Osteoblast (primary cell): ENCODE measurements at regions not wholly inside any gene's neighbourhood (a gene's known extent, or its start where the extent isn't known, plus 50 kb on each side); places are given as distances from the start of the nearest gene placed in this dataset.

Source experiments
- DNase-seq: peaks from one replicate; pipeline ENCODE4 v3.0.0; 2011; ENCODE audit warnings: low spot score, mixed read lengths; ENCODE audit not compliant: insufficient read length; ENCODE audit errors: missing footprints
- H2AFZ ChIP-seq: 2 replicates; pipeline ENCODE4 v1.6.0; 2011; ENCODE audit warnings: mild to moderate bottlenecking, low read length
- H3K27ac ChIP-seq: 2 replicates; pipeline ENCODE4 v1.5.1; 2011; ENCODE audit warnings: mild to moderate bottlenecking, low read depth, low read length, moderate library complexity
- H3K27me3 ChIP-seq: 2 replicates; pipeline ENCODE4 v1.6.0; 2012; ENCODE audit warnings: mild to moderate bottlenecking, control low read depth, inconsistent platforms, low read length, moderate library complexity; ENCODE audit not compliant: insufficient read depth
- H3K36me3 ChIP-seq: 2 replicates; pipeline ENCODE4 v1.5.1; 2011; ENCODE audit warnings: mild to moderate bottlenecking, low read length, control low read depth, moderate library complexity; ENCODE audit not compliant: insufficient read depth
- H3K4me1 ChIP-seq: 2 replicates; pipeline ENCODE4 v1.5.1; 2011; ENCODE audit warnings: mild to moderate bottlenecking, low read length, control low read depth, moderate library complexity; ENCODE audit not compliant: insufficient read depth
- H3K4me2 ChIP-seq: 2 replicates; pipeline ENCODE4 v1.6.0; 2011; ENCODE audit warnings: mild to moderate bottlenecking, low read length; ENCODE audit not compliant: insufficient read depth
- H3K4me3 ChIP-seq: fragments of 200-600 bp; sonication (generic); 3 replicates; pipeline ENCODE4 v1.5.1; 2012; ENCODE audit warnings: mild to moderate bottlenecking, low read length, inconsistent platforms; ENCODE audit not compliant: insufficient read depth
- H3K79me2 ChIP-seq: 2 replicates; pipeline ENCODE4 v1.6.0; 2012; ENCODE audit warnings: mild to moderate bottlenecking, low read length, control low read depth, inconsistent platforms; ENCODE audit not compliant: insufficient read depth
- H3K9me3 ChIP-seq: 2 replicates; pipeline ENCODE4 v1.5.1; 2011; ENCODE audit warnings: low read depth, low read length, control low read depth
- H4K20me1 ChIP-seq: 2 replicates; pipeline ENCODE4 v1.6.0; 2012; ENCODE audit warnings: mild to moderate bottlenecking, low read length, control low read depth; ENCODE audit not compliant: insufficient read depth
- TF ChIP-seq, protein P1 (sequence below): IDR thresholded peaks from 2 replicates; pipeline ENCODE4 v1.5.1; 2011; ENCODE audit warnings: mild to moderate bottlenecking, low read depth, low read length, moderate library complexity; ENCODE audit errors: extremely low read depth

DNA sequence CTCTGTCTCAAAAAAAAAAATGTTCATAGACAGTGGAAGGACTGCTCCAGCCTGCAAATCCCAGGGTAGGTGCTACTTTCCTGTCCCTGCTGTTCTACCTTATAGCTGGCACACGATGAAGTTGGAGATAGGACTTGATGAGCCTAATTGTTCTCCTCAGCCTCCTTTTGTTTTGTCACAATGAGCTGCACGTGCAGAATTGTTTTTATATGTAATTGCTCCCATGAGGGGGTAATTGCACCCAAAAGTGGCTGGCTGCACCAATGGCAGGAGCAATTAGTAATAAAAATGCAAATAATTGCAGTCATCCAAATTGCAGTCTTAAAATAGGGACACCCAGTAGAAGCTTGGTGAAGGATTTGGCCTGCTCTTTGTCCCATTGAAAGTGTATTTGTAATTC is 63.0 kb upstream of the PFN2 start:
- no peaks in the 10 kb centered on the region for H3K9me3 ChIP-seq
- H4K20me1 ChIP-seq, result no peaks in the 10 kb centered on the region
- H2AFZ ChIP-seq, result no peak overlapping the region

DNA sequence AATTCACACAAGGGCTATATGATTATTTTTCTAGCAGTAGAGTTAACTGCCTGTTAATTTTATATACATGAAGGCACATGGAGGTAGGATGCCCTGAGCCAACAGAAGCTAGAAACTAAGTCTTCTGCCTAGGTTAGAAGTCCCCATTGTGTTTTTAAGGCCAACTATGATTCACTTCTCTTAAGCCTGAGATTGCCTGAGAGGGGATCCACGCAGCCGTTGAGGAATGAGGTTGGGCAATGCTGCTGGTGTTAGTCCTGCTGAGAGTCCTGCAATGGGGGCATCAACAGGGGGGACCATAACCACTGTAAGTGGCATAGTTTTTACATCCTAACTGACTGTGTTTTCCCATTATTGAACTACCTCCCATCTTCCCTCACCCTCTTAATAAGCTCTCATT is 60.1 kb upstream of the PFN2 start:
- TF ChIP-seq, protein P1, sequence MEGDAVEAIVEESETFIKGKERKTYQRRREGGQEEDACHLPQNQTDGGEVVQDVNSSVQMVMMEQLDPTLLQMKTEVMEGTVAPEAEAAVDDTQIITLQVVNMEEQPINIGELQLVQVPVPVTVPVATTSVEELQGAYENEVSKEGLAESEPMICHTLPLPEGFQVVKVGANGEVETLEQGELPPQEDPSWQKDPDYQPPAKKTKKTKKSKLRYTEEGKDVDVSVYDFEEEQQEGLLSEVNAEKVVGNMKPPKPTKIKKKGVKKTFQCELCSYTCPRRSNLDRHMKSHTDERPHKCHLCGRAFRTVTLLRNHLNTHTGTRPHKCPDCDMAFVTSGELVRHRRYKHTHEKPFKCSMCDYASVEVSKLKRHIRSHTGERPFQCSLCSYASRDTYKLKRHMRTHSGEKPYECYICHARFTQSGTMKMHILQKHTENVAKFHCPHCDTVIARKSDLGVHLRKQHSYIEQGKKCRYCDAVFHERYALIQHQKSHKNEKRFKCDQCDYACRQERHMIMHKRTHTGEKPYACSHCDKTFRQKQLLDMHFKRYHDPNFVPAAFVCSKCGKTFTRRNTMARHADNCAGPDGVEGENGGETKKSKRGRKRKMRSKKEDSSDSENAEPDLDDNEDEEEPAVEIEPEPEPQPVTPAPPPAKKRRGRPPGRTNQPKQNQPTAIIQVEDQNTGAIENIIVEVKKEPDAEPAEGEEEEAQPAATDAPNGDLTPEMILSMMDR, result no peak
- H3K4me3 ChIP-seq, result no peak overlapping the region
- no peaks in the 10 kb centered on the region for H3K9me3 ChIP-seq
- no peak overlapping the region for H3K27ac ChIP-seq
- no peaks in the 10 kb centered on the region for H3K79me2 ChIP-seq
- H3K36me3 ChIP-seq, result no peaks in the 10 kb centered on the region
- no peaks in the 10 kb centered on the region for H3K4me1 ChIP-seq
- DNase-seq, result no peak
- no peaks in the 10 kb centered on the region for H4K20me1 ChIP-seq
- H3K4me2 ChIP-seq, result no peak overlapping the region
- no peaks in the 10 kb centered on the region for H3K27me3 ChIP-seq
- no peak overlapping the region for H2AFZ ChIP-seq

More for the DNA sequence above, 63.0 kb upstream of the PFN2 start:
- Histone ChIP-seq H3K4me2 (no peak overlapping the region), H3K27ac (no peak overlapping the region), H3K36me3 (no peaks in the 10 kb centered on the region), H3K4me1 (no peaks in the 10 kb centered on the region), H3K27me3 (no peaks in the 10 kb centered on the region), H3K79me2 (no peaks in the 10 kb centered on the region), H3K4me3 (no peak overlapping the region)
- TF ChIP-seq, protein P1, result no peak
- no peak for DNase-seq

DNA sequence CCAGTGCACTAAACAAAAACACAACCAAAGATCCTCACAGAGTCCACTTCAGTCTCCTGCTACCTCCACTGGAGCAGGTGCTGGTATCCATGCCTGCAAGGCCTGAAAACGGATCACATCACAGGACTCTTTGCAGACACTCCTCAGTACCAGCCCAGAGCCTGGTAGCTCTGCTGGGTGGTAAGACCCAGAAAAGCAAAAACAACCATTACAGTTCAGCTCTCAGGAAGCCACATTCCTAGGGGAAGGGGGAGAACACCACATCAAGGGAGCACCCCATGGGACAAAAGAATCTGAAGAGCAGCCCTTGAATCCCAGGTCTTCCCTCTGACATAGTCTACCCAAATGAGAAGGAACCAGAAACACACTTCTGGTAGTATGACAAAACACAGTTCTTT is 52.5 kb upstream of the PFN2 start:
- no peak for DNase-seq
- H3K27me3 ChIP-seq, result no peaks in the 10 kb centered on the region
- H3K4me1 ChIP-seq, result peaks cover 21% of the 10 kb centered on the region
- no peaks in the 10 kb centered on the region for H3K9me3 ChIP-seq
- H3K27ac ChIP-seq, result no peak overlapping the region
- H3K79me2 ChIP-seq, result no peaks in the 10 kb centered on the region
- no peaks in the 10 kb centered on the region for H3K36me3 ChIP-seq
- H3K4me2 ChIP-seq, result no peak overlapping the region
- no peak overlapping the region for H2AFZ ChIP-seq
- TF ChIP-seq, protein P1, result no peak
- H4K20me1 ChIP-seq, result no peaks in the 10 kb centered on the region
- H3K4me3 ChIP-seq, result no peak overlapping the region

DNA sequence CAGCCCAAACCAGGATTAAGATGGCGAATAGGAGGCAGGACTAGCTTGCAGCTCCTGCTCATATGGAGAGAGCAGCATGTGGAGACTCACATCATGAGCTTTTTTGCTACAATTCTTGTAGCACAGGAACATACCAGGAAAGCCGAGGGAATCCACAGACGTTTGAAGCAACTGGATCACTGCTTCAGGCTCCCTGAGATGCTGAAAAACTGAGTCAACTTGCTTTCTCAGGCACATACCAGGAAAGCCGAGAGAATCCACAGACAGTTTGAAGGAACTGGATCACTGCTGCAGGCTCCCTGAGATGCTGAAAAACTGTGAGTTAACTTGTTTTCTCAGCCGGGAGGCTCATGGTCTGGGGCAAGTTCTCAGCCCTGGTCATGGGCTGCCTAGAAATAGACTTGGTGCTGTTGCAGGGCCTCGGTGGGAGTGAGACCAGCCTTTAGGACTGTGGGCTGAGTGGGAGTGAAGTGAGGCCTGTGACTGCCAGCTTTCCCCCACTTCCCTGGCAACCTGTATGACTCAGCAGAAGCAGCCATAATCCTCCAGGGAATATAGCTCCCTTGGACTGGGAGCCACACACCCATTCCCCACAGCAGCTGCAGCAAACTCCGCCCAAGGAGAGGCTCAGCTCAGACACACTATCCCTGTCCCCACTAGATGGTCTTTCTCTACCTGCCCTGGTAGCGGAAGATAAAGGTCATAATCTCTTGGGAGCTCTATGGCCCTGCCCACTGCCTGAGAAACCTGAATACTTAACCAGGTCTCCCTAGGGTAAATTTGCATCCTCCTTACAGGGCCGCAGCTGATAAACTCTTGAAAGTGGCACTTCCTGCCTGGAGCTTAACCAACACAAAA is 51.9 kb upstream of the PFN2 start:
- H3K79me2 ChIP-seq, result no peaks in the 10 kb centered on the region
- H2AFZ ChIP-seq, result peak overlapping the region; percentile 28
- TF ChIP-seq, protein P1, result no peak
- no peaks in the 10 kb centered on the region for H4K20me1 ChIP-seq
- H3K27me3 ChIP-seq, result no peaks in the 10 kb centered on the region
- H3K9me3 ChIP-seq, result no peaks in the 10 kb centered on the region
- no peaks in the 10 kb centered on the region for H3K36me3 ChIP-seq
- no peak overlapping the region for H3K4me2 ChIP-seq
- H3K4me1 ChIP-seq, result peaks cover 21% of the 10 kb centered on the region
- H3K27ac ChIP-seq, result peak overlapping the region; percentile 26
- no peak for DNase-seq
- no peak overlapping the region for H3K4me3 ChIP-seq
